ENCODE measurements at regions not wholly inside any gene's neighbourhood (a gene's known extent, or its start where the extent isn't known, plus 50 kb on each side); places are given as distances from the start of the nearest gene placed in this dataset.

DNA sequence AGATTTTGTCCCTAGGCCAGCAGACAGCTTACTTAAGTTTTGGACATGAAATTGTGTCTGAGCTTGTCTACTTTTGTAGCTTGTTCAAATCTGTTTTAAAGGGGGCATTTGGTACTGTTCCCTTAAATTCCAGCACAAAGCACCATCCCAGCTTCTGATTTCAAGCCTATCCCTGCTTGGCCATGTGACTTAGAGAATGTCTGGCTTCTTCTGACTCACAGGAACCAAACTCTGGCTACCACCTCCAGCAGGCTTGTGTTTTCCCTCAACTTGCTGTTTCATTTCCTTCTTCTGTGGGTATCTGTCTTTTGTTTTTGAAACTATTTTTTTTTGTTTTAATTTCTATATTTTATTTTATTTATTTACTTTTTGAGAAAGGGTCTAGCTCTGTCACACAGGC is 97.9 kb upstream of the FZD8 start:
- no peak for DNase-seq (ENCODE audit: low spot score)
- Histone ChIP-seq H3K9ac (ENCODE audit: low read depth, low read length, poor library complexity) (no peak overlapping the region), H3K23ac (ENCODE audit: low read depth, low read length, poor library complexity) (no peak overlapping the region)

DNA sequence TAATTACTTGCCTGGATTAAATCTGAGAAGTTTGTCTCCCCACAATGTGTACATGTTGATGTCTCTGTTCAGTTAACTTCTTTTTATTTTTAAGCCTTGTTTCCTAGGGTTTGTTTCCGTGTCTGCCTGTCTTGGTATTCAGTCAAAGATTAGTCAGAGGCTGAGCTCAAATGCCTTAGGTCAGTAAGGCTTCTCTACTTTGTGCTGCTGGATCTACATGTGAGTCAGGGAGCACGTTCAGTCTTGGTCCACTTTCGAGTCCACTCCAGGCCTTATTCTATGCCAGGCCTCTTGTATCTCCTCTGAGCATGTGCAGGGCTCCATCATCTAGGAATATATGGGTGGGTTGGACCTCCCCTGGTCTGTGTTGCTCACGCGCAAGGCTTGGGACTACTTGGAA is 93.3 kb upstream of the FZD8 start:
- Histone ChIP-seq H3K4ac (ENCODE audit: low read length) (no peak overlapping the region), H3K9ac (ENCODE audit: low read depth, low read length, poor library complexity) (no peak overlapping the region), H2BK5ac (ENCODE audit: low read length) (no peak overlapping the region), H3K36me3 (replicated peaks in 1 of 2; ENCODE audit: control insufficient read depth in 2 of 2, insufficient read depth in 2 of 2, low read length in 2 of 2) (peaks cover 0 to 2% of the 10 kb centered on the region in 2 donors), H3K27ac (replicated peaks; ENCODE audit: low read length) (no peak overlapping the region), H4K91ac (ENCODE audit: low read depth, low read length, poor library complexity) (no peak overlapping the region), H4K8ac (ENCODE audit: low read depth, low read length) (no peak overlapping the region), H3K79me1 (ENCODE audit: low read depth, low read length) (no peaks in the 10 kb centered on the region), H3K23ac (ENCODE audit: low read depth, low read length, poor library complexity) (no peak overlapping the region), H2BK15ac (ENCODE audit: low read length) (no peak overlapping the region), H3K4me1 (ENCODE audit: control insufficient read depth in 2 of 2, insufficient read depth in 1 of 2, low read depth in 1 of 2, low read length in 2 of 2) (no peaks in the 10 kb centered on the region), H2AFZ (ENCODE audit: low read length) (no peak overlapping the region), H2BK120ac (ENCODE audit: low read depth, low read length) (no peak overlapping the region), H2AK5ac (ENCODE audit: low read depth, low read length) (no peak overlapping the region), H2BK12ac (ENCODE audit: low read length) (no peak overlapping the region), H3K27me3 (ENCODE audit: control insufficient read depth in 3 of 3, insufficient read depth in 3 of 3, low read depth in 1 of 3, low read length in 3 of 3) (no peaks in the 10 kb centered on the region), H3K9me3 (replicated peaks in 1 of 2; ENCODE audit: control insufficient read depth in 2 of 2, insufficient read depth in 1 of 2, low read depth in 1 of 2, low read length in 2 of 2) (no peaks in the 10 kb centered on the region), H3K14ac (ENCODE audit: low read length) (no peak overlapping the region), H3K18ac (ENCODE audit: low read length) (no peak overlapping the region), H3K4me2 (ENCODE audit: insufficient read depth, low read length, poor library complexity, severe bottlenecking) (no peak overlapping the region), H3K4me3 (ENCODE audit: low read length in 2 of 2) (no peak overlapping the region)
- WGBS, 2 donors (ENCODE audit: extremely low coverage in 2 of 2, insufficient read length in 2 of 2, insufficient replicate concordance in 1 of 2), result no CpG with 5 or more reads among the region's 5 CpGs
- DNase-seq (ENCODE audit: low spot score), result no peak

More for the DNA sequence above, 97.9 kb upstream of the FZD8 start:
- Histone ChIP-seq H2AFZ (ENCODE audit: low read length) (no peak overlapping the region), H3K4ac (ENCODE audit: low read length) (no peak overlapping the region), H4K91ac (ENCODE audit: low read depth, low read length, poor library complexity) (no peak overlapping the region), H2BK15ac (ENCODE audit: low read length) (no peak overlapping the region), H3K79me1 (ENCODE audit: low read depth, low read length) (no peaks in the 10 kb centered on the region), H3K4me3 (ENCODE audit: low read length in 2 of 2) (no peak overlapping the region), H2AK5ac (ENCODE audit: low read depth, low read length) (no peak overlapping the region), H2BK120ac (ENCODE audit: low read depth, low read length) (no peak overlapping the region), H3K4me2 (ENCODE audit: insufficient read depth, low read length, poor library complexity, severe bottlenecking) (no peak overlapping the region), H2BK5ac (ENCODE audit: low read length) (no peak overlapping the region), H3K36me3 (replicated peaks in 1 of 2; ENCODE audit: control insufficient read depth in 2 of 2, insufficient read depth in 2 of 2, low read length in 2 of 2) (peaks cover 0 to 2% of the 10 kb centered on the region in 2 donors), H3K4me1 (ENCODE audit: control insufficient read depth in 2 of 2, insufficient read depth in 1 of 2, low read depth in 1 of 2, low read length in 2 of 2) (no peaks in the 10 kb centered on the region), H2BK12ac (ENCODE audit: low read length) (no peak overlapping the region), H3K27ac (replicated peaks; ENCODE audit: low read length) (no peak overlapping the region), H3K18ac (ENCODE audit: low read length) (no peak overlapping the region), H4K8ac (ENCODE audit: low read depth, low read length) (no peak overlapping the region), H3K9me3 (replicated peaks in 1 of 2; ENCODE audit: control insufficient read depth in 2 of 2, insufficient read depth in 1 of 2, low read depth in 1 of 2, low read length in 2 of 2) (no peaks in the 10 kb centered on the region), H3K14ac (ENCODE audit: low read length) (no peak overlapping the region), H3K27me3 (ENCODE audit: control insufficient read depth in 3 of 3, insufficient read depth in 3 of 3, low read depth in 1 of 3, low read length in 3 of 3) (no peaks in the 10 kb centered on the region)

DNA sequence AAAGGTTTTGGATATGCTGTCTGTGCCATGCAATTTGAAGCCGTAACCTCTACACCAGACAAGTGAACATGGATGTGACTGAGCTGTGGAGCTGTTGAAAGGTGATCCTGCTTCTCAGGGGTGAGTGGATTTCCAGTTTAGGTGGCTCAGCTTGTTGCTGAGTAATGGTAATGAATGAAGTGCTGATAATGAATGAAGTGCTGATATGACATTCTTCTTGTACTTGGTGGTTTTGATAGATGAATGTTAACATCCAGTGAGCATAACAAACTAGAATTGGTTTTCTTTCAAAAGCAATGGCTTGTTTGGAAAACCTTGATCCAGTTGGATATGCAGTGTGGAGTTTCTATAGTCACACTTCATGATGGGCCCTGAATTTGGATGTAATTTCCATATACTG is 89.7 kb upstream of the FZD8 start:
- no CpG with 5 or more reads among the region's 1 CpG for WGBS, 2 donors (ENCODE audit: extremely low coverage in 2 of 2, insufficient read length in 2 of 2, insufficient replicate concordance in 1 of 2)
- Histone ChIP-seq H3K36me3 (replicated peaks in 1 of 2; ENCODE audit: control insufficient read depth in 2 of 2, insufficient read depth in 2 of 2, low read length in 2 of 2) (no peaks in the 10 kb centered on the region), H2AK5ac (ENCODE audit: low read depth, low read length) (no peak overlapping the region), H3K4me2 (ENCODE audit: insufficient read depth, low read length, poor library complexity, severe bottlenecking) (no peak overlapping the region), H3K4me1 (ENCODE audit: control insufficient read depth in 2 of 2, insufficient read depth in 1 of 2, low read depth in 1 of 2, low read length in 2 of 2) (no peaks in the 10 kb centered on the region), H3K4ac (ENCODE audit: low read length) (no peak overlapping the region), H3K9me3 (replicated peaks in 1 of 2; ENCODE audit: control insufficient read depth in 2 of 2, insufficient read depth in 1 of 2, low read depth in 1 of 2, low read length in 2 of 2) (no peaks in the 10 kb centered on the region), H2BK15ac (ENCODE audit: low read length) (no peak overlapping the region), H4K91ac (ENCODE audit: low read depth, low read length, poor library complexity) (no peak overlapping the region), H3K23ac (ENCODE audit: low read depth, low read length, poor library complexity) (no peak overlapping the region), H2AFZ (ENCODE audit: low read length) (no peak overlapping the region), H3K4me3 (ENCODE audit: low read length in 2 of 2) (no peak overlapping the region), H3K79me1 (ENCODE audit: low read depth, low read length) (no peaks in the 10 kb centered on the region), H2BK120ac (ENCODE audit: low read depth, low read length) (no peak overlapping the region), H2BK5ac (ENCODE audit: low read length) (no peak overlapping the region), H3K14ac (ENCODE audit: low read length) (no peak overlapping the region), H3K27ac (replicated peaks; ENCODE audit: low read length) (no peak overlapping the region), H3K18ac (ENCODE audit: low read length) (no peak overlapping the region), H4K8ac (ENCODE audit: low read depth, low read length) (no peak overlapping the region), H3K9ac (ENCODE audit: low read depth, low read length, poor library complexity) (no peak overlapping the region), H2BK12ac (ENCODE audit: low read length) (no peak overlapping the region), H3K27me3 (ENCODE audit: control insufficient read depth in 3 of 3, insufficient read depth in 3 of 3, low read depth in 1 of 3, low read length in 3 of 3) (no peaks in the 10 kb centered on the region)
- DNase-seq (ENCODE audit: low spot score), result no peak

DNA sequence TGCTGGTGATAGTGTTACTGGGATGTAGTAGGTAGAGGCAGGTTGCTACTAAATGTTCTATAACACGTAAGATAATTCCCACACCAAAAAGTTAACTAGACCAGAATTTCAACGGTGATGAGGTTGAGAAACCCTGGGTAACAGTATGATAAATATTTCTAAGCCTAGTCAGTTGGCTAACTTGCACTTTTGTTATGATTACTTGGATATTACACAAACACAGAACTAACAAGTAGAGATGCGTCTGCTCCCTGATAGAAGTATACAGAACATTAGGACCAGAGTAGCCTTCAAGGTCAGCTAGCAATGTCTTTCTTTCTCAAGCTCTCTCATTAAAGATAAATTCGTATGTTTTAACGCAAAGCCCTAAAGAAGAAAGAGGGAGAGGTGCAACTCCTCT is 86.2 kb upstream of the FZD8 start:
- no peak overlapping the region for H2BK12ac ChIP-seq (ENCODE audit: low read length)
- H2AK5ac ChIP-seq (ENCODE audit: low read depth, low read length), result no peak overlapping the region
- H2BK5ac ChIP-seq (ENCODE audit: low read length), result no peak overlapping the region
- H4K91ac ChIP-seq (ENCODE audit: low read depth, low read length, poor library complexity), result no peak overlapping the region
- no peaks in the 10 kb centered on the region for H3K9me3 ChIP-seq (replicated peaks in 1 of 2; ENCODE audit: control insufficient read depth in 2 of 2, insufficient read depth in 1 of 2, low read depth in 1 of 2, low read length in 2 of 2)
- no peak overlapping the region for H3K4ac ChIP-seq (ENCODE audit: low read length)
- H3K79me1 ChIP-seq (ENCODE audit: low read depth, low read length), result no peaks in the 10 kb centered on the region
- no peak for DNase-seq (ENCODE audit: low spot score)
- no peaks in the 10 kb centered on the region for H3K27me3 ChIP-seq (ENCODE audit: control insufficient read depth in 3 of 3, insufficient read depth in 3 of 3, low read depth in 1 of 3, low read length in 3 of 3)
- no peak overlapping the region for H3K4me2 ChIP-seq (ENCODE audit: insufficient read depth, low read length, poor library complexity, severe bottlenecking)
- WGBS, 2 donors (ENCODE audit: extremely low coverage in 2 of 2, insufficient read length in 2 of 2, insufficient replicate concordance in 1 of 2), result no CpG with 5 or more reads among the region's 5 CpGs
- H3K18ac ChIP-seq (ENCODE audit: low read length), result no peak overlapping the region
- H4K8ac ChIP-seq (ENCODE audit: low read depth, low read length), result no peak overlapping the region
- no peak overlapping the region for H2BK120ac ChIP-seq (ENCODE audit: low read depth, low read length)
- H3K27ac ChIP-seq (replicated peaks; ENCODE audit: low read length), result no peak overlapping the region
- H3K4me1 ChIP-seq (ENCODE audit: control insufficient read depth in 2 of 2, insufficient read depth in 1 of 2, low read depth in 1 of 2, low read length in 2 of 2), result no peaks in the 10 kb centered on the region
- no peak overlapping the region for H2AFZ ChIP-seq (ENCODE audit: low read length)
- H2BK15ac ChIP-seq (ENCODE audit: low read length), result no peak overlapping the region
- no peak overlapping the region for H3K9ac ChIP-seq (ENCODE audit: low read depth, low read length, poor library complexity)
- H3K23ac ChIP-seq (ENCODE audit: low read depth, low read length, poor library complexity), result no peak overlapping the region
- H3K4me3 ChIP-seq (ENCODE audit: low read length in 2 of 2), result no peak overlapping the region
- H3K36me3 ChIP-seq (replicated peaks in 1 of 2; ENCODE audit: control insufficient read depth in 2 of 2, insufficient read depth in 2 of 2, low read length in 2 of 2), result no peaks in the 10 kb centered on the region
- H3K14ac ChIP-seq (ENCODE audit: low read length), result no peak overlapping the region

Data from neuronal stem cell (in vitro differentiated cells).